ENCODE measurements at regions not wholly inside any gene's neighbourhood (a gene's known extent, or its start where the extent isn't known, plus 50 kb on each side); places are given as distances from the start of the nearest gene placed in this dataset.

DNA sequence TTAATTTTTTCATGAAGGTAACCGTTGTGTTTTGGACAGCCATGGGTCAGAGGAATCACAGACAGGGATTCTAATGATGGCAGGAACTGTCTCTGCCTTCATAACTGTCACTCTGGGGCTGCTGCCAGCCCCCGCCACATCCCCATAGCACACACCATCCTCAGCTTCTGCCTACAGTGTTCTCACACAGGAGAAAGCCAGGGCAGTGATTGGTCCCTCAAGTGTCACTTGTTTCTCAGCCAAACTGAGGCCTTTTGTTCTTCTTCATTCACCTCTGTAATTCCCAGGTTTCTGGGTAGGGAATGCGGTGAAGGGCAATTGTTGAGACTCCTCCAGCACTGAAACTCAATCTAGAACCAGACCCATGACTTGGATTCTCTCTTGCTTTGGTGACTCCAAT, 65.4 kb upstream of the C3orf80 start:
- TF ChIP-seq, protein P1, sequence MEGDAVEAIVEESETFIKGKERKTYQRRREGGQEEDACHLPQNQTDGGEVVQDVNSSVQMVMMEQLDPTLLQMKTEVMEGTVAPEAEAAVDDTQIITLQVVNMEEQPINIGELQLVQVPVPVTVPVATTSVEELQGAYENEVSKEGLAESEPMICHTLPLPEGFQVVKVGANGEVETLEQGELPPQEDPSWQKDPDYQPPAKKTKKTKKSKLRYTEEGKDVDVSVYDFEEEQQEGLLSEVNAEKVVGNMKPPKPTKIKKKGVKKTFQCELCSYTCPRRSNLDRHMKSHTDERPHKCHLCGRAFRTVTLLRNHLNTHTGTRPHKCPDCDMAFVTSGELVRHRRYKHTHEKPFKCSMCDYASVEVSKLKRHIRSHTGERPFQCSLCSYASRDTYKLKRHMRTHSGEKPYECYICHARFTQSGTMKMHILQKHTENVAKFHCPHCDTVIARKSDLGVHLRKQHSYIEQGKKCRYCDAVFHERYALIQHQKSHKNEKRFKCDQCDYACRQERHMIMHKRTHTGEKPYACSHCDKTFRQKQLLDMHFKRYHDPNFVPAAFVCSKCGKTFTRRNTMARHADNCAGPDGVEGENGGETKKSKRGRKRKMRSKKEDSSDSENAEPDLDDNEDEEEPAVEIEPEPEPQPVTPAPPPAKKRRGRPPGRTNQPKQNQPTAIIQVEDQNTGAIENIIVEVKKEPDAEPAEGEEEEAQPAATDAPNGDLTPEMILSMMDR (IDR thresholded peaks at IDR 0.05), result no peak
- TF ChIP-seq POLR2A (IDR thresholded peaks at IDR 0.05), result no peak

Measured in uterus (tissue), 2 donors.